Ureter (tissue), 1 donor: ENCODE measurements at regions not wholly inside any gene's neighbourhood (a gene's known extent, or its start where the extent isn't known, plus 50 kb on each side); places are given as distances from the start of the nearest gene placed in this dataset.

Experiments used
- DNase-seq: peaks from one replicate; pipeline ENCODE4 v3.0.0-alpha.2; 2020; ENCODE audit warnings: low spot score
- donor health status: DM: yes; HTN: yes; CAD: no.

- DNase-seq, result no peak
Observed at GRCh38 chr11:15772981-15773380, 583.4 kb downstream of the SOX6 start.

- DNase-seq, result no peak
Observed at GRCh38 chr11:15773476-15774387, 582.6 kb downstream of the SOX6 start.

GRCh38 chr11:15774388-15774939 lies 581.9 kb downstream of the SOX6 start:
- DNase-seq, result no peak

DNA sequence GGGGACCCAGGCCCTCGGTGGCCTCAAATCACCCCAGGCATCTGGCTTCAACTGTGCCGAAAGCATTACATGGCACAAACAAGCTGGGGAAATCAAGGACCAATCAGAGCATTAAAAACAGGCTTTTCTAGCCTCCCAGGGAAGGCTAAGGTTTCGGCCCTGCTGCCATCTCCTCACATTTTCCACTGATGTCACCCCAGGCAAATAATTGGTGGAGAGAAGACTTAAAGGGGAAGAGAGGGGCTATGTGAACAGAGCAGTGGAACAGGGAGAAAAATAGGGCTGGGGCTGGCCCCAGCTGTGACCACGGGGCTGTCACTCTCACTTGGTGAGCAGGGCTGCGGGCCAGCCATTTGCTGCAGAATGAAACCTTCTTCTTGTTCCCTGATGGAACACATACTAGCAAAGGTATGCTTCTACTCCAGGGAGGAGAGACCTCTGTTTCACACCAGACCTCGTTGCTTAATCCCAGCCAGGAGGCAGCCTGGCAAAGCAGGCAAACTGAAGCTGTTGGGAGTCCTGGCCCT lies 581.3 kb downstream of the SOX6 start:
- DNase-seq, result no peak

DNA sequence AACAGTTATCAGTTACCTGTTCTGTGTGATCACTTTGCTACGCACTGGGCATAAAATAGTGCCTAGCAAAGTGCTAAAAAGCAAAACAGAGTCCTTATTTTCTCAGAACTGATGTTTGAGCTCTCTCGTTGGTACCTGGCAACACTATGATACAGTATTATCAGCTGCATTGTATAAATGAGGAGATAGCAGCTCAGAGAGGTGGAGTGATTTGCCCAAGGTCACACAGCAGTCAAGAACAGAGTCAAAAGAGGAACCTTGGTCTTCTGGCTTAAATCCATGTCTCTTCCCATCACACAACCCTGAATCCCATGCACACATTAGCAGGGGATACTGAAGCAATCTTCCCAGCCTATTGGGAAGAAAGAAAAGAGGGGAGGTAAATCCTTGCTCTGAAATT lies 580.5 kb downstream of the SOX6 start:
- no peak for DNase-seq

GRCh38 chr11:15776366-15776765 lies 580.0 kb downstream of the SOX6 start:
- DNase-seq, result no peak

DNA sequence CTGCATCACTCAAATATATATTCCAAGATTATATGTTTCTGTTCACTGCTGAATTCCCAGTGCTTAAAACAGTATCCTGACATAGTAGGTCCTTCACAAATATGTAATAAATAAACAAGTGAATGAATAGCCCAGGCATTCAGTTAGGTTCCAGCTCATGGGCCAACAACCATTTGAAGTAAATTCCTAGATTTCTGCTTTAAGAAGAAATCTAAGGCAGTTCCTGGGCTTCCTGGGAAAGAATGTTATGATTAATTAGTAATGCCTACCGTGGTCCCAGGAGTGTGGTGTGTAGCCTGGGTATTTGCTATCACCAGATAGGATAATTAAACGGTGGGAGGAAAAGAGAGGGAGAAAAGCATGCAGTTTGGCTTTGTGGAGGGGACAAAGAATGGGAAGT lies 576.8 kb downstream of the SOX6 start:
- no peak for DNase-seq

DNA sequence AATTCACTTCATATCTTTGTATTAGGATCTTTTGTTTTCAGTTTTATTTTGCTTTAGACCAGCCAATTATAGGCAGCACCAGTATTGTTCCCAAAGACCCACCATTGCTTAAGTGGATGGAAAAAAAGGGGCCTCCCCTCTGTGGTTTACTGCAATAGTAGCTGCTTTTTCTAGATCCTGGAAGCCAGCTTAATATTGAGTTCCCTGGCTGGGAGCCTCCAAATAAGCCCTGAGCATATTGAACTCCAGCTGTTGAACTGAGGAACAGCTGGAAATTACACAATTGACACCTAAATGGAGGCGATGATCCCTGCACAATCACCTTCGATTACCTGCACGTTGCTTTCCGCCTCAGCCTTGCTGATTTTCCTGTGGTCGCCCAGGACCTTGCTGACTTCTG lies 576.0 kb downstream of the SOX6 start:
- no peak for DNase-seq

GRCh38 chr11:15780837-15781236 lies 575.5 kb downstream of the SOX6 start:
- no peak for DNase-seq

GRCh38 chr11:15783619-15784018 lies 572.7 kb downstream of the SOX6 start:
- DNase-seq, result no peak

- DNase-seq, result no peak
Observed at GRCh38 chr11:15793043-15793996, 563.0 kb downstream of the SOX6 start.

GRCh38 chr11:15794361-15795150 lies 561.8 kb downstream of the SOX6 start:
- DNase-seq, result no peak

DNA sequence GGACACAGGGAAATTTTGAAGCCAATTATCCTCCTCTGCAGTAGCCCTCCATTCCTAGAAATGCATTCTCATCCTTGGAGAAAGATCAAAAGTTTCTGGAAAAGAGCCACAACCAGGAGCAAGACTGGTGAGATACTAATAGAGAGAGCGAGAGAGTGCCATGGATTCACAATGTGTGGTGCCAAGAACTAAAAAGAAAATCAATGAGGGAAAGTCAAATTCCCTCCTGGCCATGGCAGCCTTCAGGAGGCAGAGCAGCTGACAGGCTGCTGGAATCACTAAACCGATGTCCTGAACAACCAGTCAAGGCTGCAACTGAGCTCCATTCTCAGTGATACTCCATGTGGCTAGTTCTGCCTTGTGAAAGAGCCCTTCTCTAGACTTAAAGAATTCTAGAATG lies 561.0 kb downstream of the SOX6 start:
- no peak for DNase-seq

DNA sequence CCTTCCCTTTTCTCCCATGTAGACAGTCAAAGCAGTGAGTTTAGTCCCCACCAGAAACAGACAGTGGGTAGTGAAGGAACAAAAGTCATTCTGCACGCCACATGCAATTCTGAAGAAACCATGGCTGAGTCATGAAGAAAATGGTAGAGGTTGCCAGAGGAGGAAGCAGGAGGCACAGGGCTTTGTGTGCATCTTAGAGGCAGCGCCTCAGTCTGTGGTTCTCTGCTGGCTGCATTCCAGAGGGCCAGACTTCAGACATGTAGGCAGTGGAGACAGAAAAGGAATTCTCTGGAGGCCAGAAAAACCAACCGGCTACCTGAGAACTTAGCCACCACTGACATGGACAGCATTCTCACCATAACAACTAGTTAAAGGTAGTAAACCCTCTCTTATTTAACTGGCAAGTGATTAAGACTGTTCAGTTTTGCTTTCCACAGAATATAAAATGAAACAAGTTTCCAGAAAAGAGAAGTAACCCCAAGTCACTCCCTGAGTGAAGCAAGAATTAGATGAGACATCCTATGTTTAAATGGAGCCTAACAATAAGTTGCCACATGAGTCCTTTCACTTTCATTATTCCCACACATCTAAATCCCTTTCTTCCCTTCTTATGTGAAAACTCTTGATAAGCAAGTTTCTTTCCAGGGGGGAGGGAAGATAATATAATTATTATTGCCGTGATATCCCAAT lies 556.1 kb downstream of the SOX6 start:
- no peak for DNase-seq

GRCh38 chr11:15801126-15801525 lies 555.2 kb downstream of the SOX6 start:
- DNase-seq, result no peak

DNA sequence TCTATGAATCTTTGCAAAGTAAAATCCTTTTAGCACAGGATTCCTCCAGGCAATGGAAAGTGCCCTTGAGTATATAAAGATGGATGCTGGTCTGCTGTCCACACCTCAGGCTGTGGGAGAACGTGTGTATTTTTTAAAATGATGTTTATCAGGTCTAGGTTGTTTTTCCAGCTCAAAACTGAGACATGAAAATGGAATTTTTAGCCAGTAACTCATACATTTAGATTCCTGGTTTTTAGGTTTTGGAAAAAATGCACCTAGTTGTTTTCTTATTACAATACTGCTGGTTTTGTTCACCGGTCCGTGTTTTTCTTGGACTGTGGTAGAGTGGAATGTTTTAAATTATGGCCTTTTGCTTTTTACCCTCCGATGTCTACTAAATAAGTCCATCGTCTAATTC lies 554.7 kb downstream of the SOX6 start:
- no peak for DNase-seq

DNA sequence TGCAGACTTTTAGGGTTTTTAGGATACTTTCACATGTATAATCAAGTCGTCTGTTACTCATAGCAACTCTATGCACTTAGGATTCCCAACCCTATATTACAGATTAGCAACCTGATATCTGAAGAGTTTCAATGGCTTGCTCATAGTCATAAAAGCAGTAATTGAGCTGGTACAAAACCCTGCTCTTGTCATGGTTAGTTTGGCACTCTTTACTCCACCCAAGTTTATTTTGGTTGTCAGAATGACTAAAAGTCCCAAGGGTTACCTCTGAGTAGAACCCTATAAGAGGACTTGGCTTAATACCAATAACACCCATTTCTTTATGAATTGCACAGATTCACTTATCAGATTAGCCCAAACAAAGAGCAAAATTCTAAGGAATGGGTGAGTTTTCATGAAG lies 550.6 kb downstream of the SOX6 start:
- DNase-seq, result no peak

DNA sequence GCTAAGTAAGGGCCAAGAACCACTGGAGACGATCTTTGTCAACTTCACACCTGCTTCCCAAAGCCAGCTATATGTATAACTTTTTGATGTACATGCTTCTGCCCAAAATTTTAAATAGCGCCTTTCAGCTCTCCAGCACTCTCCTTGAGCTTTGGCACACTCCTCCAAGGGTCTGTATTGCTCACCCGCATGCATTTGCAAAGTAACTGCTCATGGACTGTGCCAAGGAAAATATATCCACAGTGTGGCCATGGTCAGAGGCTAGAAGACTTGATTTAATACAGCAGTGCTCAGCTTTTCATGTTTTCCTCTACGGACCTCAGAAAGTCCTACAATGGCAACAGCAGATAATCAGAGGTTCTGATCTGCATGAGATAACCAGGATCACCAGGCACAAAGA lies 550.1 kb downstream of the SOX6 start:
- no peak for DNase-seq

GRCh38 chr11:15807827-15808226 lies 548.5 kb downstream of the SOX6 start:
- DNase-seq, result no peak

- DNase-seq, result no peak
Observed at GRCh38 chr11:15810082-15810481, 546.3 kb downstream of the SOX6 start.

DNA sequence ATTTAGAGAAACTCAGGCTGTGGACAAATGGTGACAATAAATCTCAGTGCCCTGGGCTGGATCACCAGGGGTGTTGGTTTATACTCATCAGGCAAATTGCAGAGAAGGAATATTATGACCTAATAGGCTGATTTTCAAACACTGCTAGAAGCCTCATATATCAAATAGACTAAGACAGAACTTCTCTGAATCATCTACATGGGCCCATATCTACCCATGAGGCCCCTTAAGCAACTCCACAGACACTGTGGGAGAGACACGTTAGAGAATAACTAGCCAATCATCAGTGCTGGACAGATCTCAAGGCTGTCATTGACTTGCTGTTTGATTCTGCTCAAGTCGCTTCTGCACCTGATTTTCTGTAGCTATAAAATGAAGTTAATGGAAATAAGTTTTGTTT lies 545.8 kb downstream of the SOX6 start:
- no peak for DNase-seq
